HL-60/S4 treated with retinoic acid at 250 ng/mL for 4 days and 3 days (cell line): ENCODE measurements at regions not wholly inside any gene's neighbourhood (a gene's known extent, or its start where the extent isn't known, plus 50 kb on each side); places are given as distances from the start of the nearest gene placed in this dataset.
"Not testable (repeated sequence)": the region's sequence is repeated elsewhere in the genome, so short reads cannot be mapped to it uniquely, and the experiment has no call there.

ENCODE experiments used
- in situ Hi-C: fragments of 300-500 bp; cut with MboI; formaldehyde crosslinking; loops from 2 replicates; pipeline ENCODE4 v1.7.0; 2022; ENCODE audit warnings: low sequenced_read_pairs

DNA sequence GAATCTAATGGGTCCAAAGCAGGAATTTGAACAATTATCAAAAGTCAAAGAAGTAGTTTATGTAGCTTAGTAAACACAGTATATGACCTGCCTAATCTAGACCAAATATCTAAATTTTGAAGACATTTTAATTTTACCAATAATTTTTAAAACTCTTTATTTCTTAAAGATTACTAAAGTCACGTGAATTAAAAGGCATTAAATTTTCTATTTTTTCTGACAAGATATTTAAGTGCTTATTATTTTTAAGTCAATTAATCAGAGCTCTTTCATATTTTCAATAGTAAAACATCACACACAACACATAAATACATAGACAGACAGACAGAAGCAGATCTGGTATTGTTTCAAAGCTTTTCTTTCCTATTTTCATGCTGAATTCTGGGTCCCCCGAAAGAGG lies 89.5 kb downstream of the ZNF467 start:
- in situ Hi-C loops: no loop called here

- in situ Hi-C loops: no loop called here
Observed at GRCh38 chr7:149683181-149683580, 90.2 kb downstream of the ZNF467 start.

GRCh38 chr7:149682038-149682437 lies 91.3 kb downstream of the ZNF467 start:
- in situ Hi-C loops: no loop called here

- in situ Hi-C loops: no loop called here
Observed at GRCh38 chr7:149681274-149681673, 92.1 kb downstream of the ZNF467 start.

GRCh38 chr7:149680331-149681025 lies 92.9 kb downstream of the ZNF467 start:
- in situ Hi-C loops: no loop called here

DNA sequence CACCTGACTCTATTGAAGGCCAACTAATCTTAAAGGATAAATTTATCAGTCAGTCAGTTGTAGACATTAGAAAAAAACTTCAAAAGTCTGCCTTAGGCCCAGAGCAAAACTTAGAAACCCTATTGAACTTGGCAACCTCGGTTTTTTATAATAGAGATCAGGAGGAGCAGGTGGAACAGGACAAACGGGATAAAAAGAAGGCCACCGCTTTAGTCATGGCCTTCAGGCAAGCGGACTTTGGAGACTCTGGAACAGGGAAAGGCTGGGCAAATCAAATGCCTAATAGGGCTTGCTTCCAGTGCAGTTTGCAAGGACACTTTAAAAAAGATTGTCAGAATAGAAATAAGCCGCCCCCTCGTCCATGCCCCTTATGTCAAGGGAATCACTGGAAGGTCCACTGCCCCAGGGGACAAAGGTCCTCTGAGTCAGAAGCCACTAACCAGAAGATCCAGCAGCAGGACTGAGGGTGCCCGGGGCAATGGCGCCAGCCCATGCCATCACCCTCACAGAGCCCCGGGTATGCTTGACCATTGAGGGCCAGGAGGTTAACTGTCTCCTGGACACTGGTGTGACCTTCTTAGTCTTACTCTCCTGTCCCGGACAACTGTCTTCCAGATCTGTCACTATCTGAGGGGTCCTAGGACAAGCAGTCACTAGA lies 98.5 kb downstream of the ZNF467 start:
- in situ Hi-C loops: not testable (repeated sequence)

GRCh38 chr7:149673006-149673405 lies 100.4 kb downstream of the ZNF467 start:
- in situ Hi-C loops: no loop called here

GRCh38 chr7:149670288-149670687 lies 103.1 kb downstream of the ZNF467 start:
- in situ Hi-C loops: no loop called here

DNA sequence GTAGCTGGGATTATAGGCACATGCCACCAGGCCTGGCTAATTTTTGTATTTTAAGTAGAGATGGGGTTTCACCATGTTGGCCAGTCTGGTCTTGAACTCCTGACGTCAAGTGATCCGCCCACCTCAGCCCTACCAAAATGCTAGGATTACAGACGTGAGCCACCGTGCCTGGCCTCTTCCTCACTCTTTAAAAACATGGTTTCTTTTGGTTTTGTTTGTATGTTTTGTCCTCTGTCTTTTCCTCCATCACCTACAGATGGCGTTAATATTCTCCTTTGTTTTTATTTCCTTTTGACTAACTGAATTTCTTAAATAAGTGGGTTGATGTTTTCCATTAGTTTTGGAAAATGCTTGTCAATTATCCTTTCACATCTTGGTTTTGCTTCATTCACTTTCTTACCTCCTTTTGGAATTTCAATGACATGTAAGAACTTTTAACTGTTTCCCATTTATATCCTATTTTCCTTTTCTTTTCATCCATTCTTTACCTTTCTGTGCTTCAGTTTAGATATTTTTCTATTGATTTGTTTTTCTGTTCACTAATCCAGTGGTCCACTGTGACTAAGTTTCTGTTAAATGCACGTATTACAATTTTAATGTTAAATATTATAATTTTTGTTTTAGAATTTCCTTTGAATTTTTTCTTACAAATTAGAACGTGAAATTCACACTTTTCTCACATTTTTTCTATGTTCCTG lies 104.1 kb downstream of the ZNF467 start:
- in situ Hi-C loops: loop anchor here (10.0 kb wide), 1 partner anchor 136 kb away; no protein-coding TSS in a partner anchor

DNA sequence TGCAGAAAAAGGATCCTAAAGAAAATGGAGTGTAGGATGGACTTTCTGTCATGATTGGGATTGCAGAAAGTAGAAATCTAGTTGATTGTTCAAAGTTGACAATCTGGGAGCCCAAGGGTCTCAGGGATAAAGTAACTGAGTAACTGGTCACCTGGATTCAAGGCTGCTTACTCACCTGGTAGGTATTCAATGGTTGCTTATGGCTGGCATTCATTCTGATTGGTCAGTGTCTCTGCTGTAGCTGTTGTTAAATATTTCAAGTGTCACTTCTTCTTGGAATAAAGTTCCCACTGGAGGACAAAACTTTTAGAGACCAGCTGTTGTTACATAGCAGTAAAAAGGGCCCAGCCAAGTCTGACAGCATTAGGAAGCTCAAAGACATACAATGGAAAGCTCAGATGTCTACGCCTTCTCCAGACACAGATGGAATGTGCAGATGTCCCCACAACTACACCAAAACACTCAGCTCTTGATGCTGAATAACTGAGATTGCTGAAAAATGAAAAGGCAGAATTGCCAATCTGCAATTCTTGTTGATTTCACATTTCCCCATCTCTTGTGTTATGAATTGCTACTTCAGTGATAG lies 106.9 kb downstream of the ZNF467 start:
- in situ Hi-C loops: loop anchor here (10.0 kb wide), 1 partner anchor 138 kb away; no protein-coding TSS in a partner anchor

GRCh38 chr7:149665618-149666017 lies 107.8 kb downstream of the ZNF467 start:
- in situ Hi-C loops: loop anchor here (10.0 kb wide), 1 partner anchor 139 kb away; no protein-coding TSS in a partner anchor

DNA sequence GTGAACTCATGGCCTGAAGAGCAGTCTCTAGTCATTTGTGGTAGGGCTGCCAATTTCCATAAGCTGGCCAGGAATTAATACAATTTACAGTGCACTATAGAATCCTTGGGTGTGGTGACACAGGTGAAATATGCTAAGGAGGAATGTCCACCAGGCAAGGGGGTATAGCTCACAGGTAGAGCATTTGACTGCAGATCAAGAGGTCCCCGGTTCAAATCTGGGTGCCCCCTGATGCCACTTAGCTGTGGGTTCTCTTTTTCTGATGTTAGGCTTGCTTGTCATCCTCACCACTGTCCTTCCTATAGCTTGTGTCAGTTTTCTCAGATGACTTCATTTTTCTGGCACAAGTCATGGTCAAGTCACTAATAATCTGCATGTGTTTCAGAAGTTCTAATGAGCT lies 108.7 kb downstream of the ZNF467 start:
- in situ Hi-C loops: loop anchor here (10.0 kb wide), 1 partner anchor 140 kb away; no protein-coding TSS in a partner anchor

GRCh38 chr7:149664176-149664575 lies 109.2 kb downstream of the ZNF467 start:
- in situ Hi-C loops: loop anchor here (10.0 kb wide), 1 partner anchor 141 kb away; no protein-coding TSS in a partner anchor

DNA sequence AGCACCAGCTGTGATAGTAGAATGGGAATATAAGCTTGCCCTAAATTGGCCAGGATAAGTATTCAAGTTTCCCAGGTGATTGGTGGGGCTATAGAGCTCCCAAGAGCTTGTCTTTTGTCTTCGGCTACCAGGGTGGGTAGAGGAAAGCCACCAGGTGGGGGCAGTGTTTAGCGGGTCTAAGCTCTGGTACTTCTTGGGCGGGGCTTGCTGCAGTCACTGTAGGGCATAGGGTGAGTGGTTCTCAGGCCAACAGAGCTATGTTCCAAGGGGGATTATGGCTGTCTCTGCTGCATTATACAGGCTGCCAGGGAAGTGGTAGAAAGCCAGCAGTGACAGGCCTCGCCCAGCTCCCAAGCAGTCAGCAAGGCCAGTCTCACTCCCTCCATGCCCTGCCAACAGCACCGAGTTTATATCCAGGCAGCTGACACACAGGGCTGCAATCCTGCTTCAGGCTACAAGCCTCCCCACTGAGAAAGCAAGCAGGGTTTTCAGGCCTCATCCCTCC lies 110.7 kb downstream of the ZNF467 start:
- in situ Hi-C loops: loop anchor here (10.0 kb wide), 1 partner anchor 142 kb away; no protein-coding TSS in a partner anchor

- in situ Hi-C loops: no loop called here
Observed at GRCh38 chr7:149655784-149656183, 117.6 kb downstream of the ZNF467 start.

- in situ Hi-C loops: no loop called here
Observed at GRCh38 chr7:149654588-149654987, 118.8 kb downstream of the ZNF467 start.

DNA sequence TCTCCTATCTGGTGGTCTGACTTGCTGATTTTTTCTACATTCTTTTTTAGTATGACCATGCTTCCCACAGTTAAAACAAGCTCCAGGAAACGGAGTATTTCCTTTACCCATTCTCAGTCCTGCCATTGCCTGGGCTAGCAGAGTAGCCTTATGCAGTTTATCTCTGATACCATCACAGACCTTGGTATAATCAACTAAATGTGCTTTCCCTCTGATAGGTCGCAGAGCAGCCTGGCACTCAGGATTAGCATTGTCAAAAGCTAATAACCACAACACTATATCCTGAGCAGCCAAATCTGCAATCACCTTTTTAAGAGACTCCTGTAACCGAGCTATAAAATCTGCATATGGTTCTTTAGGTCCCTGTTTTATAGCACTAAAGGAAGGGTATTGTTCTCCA lies 123.2 kb downstream of the ZNF467 start:
- in situ Hi-C loops: not testable (repeated sequence)

DNA sequence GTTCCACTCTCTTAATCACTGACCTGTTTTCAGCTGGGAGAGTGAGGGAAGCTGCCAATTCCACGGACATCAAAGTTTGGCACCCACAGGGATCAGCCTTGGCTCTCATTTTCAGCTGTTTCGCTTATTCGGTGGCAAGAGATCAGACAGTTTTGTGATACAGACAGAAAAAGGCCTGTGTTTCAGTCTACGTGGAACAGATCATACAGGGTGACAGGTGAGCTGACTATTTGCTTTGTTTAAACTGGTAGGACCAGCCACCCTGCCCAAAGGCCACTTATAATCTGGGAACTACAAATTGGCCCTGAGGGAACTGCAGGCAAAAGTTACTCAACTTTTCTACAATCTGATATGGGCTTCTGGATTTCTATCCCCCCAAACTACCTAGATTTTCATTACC lies 128.6 kb downstream of the ZNF467 start:
- in situ Hi-C loops: no loop called here

GRCh38 chr7:149642589-149642988 lies 130.8 kb downstream of the ZNF467 start:
- in situ Hi-C loops: no loop called here

DNA sequence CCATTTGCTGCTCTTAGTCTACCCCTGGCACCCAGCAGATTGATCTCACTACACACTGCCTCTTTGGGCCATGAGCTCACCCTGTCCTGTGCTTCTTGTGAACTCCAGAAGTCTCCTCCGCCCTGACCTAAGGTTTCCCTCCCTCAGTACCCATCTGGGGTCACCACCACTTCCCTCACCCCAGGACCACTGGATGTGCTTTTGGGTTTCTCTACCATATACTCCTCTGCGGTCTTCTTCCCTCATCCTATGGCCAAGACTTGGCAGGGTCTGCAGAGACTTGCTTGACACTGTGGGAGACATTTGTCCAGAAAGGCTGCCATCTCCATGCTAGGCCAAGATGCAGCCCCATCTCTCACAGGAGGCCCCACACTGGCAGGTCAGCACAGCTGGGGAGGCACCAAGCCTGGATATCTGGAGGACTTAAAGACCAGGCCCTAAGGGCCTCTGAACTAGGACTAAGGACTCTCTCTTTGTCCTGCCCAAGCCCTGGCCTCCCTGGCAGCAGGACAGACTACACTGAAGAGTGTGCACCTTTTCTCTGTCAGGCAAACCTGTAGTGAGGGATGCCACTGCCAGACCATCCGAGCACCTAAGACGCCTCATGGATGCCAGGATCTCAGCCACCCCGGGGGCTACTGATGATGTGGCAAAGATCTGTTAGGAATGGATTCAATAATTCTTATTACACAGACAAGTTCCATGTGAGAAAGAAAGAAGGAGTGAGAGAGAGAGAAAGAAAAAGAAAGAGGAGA lies 134.6 kb downstream of the ZNF467 start:
- in situ Hi-C loops: no loop called here
